DMS114 treated with DMSO at 0.1 percent for 48 hours (cell line): ENCODE measurements at regions not wholly inside any gene's neighbourhood (a gene's known extent, or its start where the extent isn't known, plus 50 kb on each side); places are given as distances from the start of the nearest gene placed in this dataset.
"Not testable (repeated sequence)": the region's sequence is repeated elsewhere in the genome, so short reads cannot be mapped to it uniquely, and the experiment has no call there.

ENCODE experiments used
- DNase-seq: peaks from one replicate; lab custom pipeline; 2025; ENCODE audit not compliant: unreplicated experiment; lab: John Stamatoyannopoulos, UW

DNA sequence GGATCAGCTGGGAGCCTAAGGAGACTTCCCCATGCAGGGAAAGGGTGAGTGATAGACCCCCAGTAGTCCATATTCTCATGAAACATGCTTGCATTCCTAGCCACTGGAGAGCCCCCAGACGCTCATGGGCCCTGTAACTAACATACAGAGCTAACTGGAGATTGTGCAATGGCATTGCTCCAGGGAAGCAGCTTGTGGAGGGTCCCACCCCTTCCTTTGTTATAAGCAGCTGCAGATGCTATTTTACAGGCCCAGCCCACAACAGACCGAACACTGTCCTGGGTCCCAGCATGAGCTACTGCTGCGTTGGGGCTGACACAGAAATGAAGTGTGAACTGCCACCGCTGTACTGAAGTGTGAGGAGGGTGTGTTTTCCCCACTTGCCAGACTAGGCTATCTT is 1465.7 kb upstream of the DIAPH2 start:
- no peak for DNase-seq

DNA sequence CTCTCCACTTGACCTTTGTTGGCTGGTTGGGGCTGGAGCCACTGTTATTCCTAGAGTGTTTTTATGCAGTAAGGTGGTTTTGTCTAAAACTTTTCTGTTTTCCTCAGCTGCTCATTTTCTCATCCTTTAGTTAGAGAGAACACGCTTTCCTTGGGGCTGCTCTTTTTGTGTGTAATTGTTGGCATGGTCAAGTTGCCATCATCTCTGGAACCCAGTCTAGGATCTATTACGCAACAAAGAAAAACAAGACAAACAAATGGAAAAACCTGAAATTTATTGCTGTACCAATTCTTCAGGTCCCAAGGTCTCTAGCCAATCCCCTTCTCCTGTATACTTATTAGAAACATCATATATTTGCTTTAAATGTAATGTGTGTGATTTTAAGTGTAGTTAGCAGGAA is 1436.3 kb upstream of the DIAPH2 start:
- DNase-seq, result no peak

DNA sequence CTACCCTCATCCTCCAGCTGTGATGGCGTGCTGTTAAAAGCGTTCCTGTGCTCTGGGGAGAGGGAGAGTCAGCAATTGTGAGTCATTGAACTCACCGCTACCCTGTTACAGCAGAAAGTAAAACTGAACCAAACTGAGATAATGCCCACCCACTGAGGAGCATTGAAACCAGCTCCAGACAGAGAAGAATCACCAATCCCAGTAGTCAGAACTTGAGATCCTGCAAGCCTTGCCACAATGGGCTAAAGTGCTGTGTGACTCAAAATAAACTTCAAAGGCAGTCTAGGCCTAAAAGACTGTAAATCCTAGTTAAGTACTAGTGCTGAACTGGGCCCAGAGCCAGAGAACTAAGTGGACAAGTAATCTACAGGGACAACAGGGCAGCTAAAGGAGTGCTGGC is 1394.2 kb upstream of the DIAPH2 start:
- no peak for DNase-seq

DNA sequence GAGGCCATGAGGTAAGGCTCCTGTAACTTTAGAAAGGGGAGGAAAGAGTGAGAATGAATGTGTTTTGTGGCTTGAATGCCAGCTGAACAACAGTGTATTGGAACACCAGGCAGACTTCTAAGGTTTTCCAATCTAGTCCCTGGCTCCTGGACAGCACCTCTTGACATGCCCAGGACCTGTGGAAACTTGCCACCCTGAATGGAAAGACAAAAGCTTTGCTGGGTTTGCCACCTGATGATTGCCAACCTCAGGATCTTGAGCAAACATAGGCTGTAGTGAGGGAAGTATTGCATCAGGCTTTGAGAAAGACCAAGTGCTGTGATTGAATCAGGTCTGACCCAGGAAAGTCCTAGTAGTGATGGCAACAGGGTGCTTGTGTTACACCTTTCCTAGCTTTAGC is 1393.1 kb upstream of the DIAPH2 start:
- no peak for DNase-seq

DNA sequence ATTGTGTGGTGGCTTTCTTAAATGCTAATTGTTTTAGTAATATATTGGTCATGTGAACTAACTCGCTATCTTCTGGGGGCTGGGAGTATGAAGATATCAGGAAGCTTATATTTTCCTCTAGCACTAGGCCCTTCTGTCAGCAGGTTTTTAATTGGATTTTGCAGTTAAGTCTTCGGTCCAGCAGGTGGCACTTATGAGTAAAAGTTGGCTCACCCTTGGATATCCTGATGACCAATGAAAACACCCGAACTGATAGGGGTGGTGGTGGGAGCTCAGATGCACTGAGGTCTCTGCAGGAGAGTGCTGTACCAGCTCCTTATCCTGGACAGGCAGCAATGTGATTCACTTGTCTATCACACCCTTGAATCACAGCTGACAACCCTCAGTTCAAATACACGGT is 1365.8 kb upstream of the DIAPH2 start:
- no peak for DNase-seq

DNA sequence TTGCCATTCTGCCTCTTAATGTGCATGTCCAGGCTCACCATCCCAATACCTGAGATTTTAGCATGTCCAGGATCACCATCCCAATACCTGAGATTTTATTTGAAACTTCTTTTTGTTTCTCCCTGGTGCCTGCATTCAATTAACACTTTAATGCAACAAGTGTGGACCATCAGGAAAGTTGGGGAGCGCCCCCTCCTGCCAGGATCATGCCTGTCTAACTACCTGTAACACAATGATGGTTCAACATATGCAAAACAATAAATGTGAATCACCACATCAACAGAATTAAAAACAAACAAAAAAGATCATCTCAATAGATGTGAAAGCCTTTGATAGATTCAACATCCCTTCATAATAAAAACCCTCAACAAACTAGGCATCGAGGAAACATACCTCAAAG is 1359.5 kb upstream of the DIAPH2 start:
- DNase-seq, result no peak

DNA sequence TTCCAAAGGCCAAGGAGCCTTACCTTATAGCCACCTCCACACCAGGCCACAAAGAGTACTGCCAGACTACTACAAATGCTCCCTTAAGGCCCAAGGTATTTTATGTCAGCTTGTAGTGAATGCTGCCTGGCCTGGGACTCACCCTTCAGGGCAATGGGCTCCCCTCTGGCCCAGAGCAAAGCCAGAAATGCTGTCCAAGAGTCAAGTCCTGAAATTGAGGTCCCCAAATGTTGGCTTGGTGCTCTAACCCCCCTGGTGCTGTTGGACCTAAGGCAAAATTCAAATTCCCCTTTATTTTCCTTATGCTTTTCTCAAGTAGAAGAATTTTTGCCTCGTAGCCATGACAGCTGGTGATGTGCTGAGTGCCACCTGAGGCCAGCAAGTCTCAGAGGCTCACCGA is 1354.3 kb upstream of the DIAPH2 start:
- DNase-seq, result no peak

DNA sequence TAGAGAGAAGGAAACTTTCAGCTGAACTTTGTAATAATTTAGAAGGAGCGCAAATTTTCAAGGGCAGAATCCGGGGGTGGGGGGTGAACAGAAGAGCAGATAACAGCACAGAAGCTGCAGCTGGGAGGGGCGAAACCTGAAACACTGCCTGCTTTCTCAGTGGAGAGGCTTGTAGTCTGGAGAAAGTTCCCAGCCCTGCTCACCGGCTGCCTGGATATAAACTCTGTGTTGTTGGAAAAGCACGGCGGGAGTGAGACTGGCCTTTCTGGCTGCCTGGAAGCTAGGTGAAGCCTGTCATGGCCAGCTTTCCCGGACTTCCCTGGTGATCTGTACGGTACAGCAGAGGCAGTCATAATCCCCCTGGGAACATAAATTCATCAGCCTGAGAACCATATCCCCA is 1352.1 kb upstream of the DIAPH2 start:
- DNase-seq, result no peak

DNA sequence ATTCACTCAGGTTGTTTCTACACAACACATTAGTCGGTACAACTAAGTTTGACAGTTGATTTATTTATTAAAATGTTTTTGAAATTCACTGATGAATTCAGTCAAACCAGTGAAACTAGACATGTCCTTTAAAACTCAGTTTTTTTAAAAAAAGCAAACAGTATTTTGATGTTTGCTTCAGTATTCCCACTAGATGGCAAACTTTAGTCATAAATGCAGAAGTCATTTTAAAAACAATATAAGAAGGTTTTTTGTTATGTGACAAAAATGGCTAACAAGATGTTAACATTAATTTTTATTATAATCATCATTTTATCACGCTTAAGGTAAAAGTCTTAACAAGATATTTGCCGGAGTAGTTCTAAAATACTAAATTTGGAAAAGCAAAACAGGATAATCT is 1337.8 kb upstream of the DIAPH2 start:
- peak; percentile 5 for DNase-seq

DNA sequence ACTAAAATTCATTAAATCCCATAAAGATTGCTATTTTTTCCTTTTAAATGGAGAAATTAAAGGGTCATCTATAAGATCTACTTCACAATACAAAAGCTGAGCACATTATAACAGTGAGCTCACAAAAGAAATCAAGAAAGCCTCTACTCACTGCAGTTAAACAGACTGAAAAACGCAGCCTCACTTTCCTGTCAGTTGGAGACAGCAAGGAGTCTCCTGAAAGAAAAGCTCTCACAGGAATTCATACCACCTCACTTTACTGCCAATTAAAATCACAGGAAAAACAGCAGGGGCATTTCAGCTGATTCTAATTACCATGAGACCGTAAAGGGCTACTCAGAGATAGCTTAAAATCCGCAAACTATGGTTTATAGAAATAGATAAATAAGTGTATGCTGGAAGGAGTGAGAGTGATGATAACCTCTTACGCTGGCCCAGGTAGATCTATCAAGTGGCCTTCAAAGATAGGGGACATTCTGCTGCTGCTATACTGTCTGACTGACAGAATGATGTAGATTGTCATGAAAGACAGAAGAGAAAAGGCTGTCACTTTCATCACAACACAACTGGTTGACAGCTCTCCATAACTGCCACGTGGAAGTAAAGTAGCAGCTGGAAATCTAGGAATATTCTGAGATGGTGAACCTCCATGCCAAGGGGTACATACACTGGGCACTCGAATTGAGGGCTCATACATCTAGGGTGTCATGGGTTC is 1333.7 kb upstream of the DIAPH2 start:
- no peak for DNase-seq

DNA sequence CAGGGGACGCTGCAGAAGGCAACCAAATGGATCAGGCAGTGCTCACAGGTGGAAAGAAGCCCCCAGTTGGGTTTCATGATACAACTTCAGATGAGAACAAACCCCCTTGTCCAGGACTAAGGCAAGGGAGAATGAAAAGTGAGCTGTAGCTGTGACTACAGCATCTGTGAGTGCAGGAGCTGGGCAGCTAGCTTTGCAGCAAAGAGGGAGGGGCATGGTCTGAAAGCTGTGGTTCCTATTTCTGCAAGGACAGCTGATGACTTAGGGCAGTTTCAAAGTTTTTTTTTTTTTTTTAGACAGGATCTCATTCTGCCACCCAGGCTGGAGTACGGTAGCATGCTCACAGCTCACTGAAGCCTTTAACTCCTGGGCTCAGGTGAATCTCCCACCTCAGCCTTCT is 1317.4 kb upstream of the DIAPH2 start:
- no peak for DNase-seq

DNA sequence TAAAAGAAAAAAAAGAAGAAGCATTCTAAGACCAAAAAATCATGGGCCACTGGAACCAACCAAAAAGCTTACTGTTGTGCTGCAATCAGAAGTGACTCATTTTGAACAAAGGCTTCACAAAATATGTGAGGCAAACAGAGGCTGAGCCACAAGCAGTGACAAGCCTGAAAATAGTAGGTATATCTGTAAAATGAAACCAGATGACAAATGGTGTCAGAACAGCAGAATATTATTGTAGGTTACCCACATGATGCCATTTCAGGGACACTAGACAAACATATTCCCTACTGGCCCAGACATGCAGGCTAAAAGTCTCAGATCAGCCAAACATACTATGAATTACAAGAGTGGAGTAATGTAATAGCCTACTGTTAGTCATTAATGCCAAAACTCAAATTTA is 1301.8 kb upstream of the DIAPH2 start:
- no peak for DNase-seq

DNA sequence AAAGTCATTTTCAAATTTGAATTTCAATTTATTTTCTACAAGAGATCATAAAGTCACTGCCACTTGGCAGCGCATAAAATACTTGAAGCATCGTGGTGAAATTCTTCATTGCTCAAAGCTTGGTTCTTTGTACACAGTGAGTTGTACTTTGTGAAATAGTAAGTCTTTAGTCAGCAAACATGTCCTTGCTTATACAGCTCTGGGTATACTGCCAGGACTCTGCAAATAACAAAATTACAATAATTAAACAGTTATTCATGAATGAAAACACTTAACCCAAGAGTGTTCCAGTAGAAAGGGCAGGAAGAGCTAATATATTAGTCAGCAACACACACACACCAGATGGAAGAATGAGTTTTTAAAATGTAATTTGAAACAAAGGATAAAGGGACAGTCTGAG is 1300.9 kb upstream of the DIAPH2 start:
- no peak for DNase-seq

DNA sequence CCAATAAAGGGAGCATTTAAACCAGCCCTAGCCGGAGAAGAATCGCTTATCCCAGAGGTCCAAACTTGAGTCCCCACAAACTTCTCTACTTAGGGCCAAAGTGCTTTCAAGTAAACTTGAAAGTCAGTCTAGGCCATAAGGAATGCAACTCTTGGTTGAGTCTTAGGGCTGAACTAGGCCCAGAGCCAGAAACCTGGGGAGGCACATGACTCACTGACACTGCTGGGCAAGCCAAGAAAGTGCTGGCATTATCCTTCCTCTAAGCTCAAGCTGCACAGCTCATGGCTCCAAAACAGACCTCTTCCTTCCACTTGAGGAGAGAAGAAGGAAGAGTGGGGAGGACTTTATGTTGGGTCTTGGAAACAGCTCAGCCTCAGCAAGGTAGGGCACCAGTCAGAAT is 1257.3 kb upstream of the DIAPH2 start:
- DNase-seq, result no peak

DNA sequence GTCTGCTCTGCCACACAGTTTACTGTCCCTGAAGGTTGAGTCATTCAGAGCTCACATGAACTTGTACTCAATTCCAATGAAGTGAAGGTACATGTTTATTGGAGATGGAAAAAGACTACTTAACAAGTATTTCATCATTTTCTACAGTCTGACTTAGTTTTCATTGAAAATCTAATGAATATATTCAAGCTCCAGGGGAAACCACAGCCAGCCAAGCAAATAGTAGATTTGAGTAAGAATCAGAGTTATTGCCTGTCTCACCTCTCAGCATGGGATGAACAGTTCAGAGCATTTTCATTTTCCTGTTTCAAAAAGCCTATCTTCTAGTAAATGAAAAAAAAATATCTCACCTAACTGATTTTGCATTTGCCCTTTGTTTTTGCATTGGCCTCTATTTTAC is 1249.4 kb upstream of the DIAPH2 start:
- DNase-seq, result no peak

DNA sequence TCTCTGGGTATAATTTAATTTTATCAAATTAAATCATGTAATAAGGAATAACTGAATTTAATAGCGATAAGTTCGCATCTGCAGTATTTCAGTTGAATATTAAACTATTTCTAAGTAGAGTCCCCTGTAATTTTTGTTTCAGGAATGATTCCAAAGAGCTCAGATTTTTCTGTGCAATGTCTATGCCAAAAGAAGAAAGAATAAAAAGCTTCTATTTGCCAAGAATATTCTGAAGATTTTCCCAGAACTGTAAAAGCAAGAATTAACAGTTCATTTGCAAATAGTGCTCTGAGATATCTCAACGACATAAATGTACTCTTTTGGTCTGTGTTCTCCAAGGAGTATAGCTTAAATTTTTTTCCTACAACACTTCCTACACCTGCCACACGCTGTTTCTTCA is 1242.8 kb upstream of the DIAPH2 start:
- DNase-seq, result no peak

DNA sequence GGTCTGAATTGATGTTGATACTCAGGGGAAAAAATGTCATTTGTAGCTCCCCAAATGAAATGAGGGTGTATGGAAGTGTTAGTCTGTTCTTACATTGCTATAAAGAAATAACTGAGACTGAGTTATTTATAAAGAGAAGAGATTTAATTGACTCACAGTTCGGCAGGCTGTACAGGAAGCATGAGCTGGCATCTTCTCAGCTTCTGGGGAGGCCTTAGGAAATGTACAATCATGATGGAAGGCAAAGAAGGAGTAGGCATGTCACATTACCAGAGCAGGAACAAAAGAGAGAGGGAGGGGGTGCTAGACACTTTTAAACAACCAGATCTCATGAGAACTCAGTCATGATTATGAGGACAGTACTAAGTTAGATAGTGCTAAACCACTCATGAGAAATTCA is 1199.9 kb upstream of the DIAPH2 start:
- DNase-seq, result no peak

DNA sequence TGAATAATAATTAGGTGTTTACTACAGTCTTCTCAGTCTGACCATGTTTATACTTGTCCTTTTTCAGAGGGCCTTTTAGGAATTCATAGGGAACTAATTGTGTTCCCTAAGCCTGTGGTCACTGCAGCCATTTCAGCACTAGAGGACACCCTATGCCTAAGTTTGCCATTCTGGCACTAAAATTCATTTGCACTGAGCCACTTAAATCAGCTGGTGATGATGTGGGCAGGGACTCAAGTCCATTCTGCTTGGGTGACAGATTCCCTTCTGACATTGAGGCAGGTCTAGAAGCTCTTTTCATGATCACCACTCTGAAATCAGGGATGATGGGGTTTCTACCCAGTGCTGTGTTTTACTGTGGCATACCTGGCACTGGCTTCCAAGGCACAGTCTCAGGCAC is 1178.9 kb upstream of the DIAPH2 start:
- DNase-seq, result no peak

DNA sequence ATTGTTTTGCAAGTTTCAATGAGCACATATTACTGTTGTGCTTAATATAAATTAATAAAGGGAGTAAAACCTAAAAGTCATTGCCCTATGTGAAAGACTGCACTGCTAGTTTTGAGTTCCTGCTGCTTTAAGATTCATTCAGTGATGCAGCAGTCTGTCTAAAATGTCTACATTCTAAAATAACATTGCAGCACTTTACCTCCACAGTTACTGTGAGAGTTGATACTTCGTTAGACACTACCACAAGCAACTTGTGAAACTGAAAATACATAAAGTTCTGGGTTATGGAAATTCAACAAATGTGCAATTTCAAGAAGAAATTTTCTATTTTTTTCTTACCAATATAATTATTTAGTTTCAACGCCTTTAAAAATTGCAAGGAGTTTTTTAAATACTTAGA is 1175.2 kb upstream of the DIAPH2 start:
- no peak for DNase-seq

DNA sequence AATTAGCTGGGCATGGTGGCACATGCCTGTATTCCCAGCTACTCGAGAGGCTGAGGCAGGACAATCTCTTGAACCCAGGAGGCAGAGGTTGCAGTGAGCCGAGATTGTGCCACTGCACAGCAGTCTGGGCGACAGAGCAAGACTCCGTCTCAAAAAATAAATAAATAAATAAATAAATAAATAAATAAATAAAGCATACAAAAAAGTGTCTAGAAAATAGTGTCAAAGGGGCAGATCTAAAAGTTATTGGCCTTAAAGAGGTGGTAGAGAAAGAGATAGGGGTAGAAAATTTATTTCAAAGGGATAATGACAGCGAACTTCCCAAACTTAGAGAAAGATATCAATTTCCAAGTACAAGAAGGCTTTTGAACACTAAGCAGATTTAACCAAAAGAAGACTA is 1160.6 kb upstream of the DIAPH2 start:
- not testable (repeated sequence) for DNase-seq

DNA sequence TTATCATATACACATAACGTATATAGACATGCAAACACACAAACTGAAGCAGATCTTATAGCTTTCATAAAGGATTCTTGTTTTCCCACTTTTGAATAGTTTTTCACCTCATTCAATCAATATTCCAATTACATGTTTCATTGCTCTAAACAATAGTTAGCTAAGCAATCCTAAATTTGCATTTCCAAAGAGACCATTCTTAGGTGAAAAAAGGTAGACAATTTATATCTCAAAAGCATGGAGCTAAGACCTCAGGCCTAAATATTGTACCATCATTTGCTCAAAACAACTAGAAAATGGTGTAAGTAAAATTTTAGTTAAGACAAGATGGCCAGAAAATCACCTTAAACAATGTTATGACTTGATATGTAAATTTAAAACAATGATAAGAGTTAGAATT is 1148.5 kb upstream of the DIAPH2 start:
- no peak for DNase-seq

DNA sequence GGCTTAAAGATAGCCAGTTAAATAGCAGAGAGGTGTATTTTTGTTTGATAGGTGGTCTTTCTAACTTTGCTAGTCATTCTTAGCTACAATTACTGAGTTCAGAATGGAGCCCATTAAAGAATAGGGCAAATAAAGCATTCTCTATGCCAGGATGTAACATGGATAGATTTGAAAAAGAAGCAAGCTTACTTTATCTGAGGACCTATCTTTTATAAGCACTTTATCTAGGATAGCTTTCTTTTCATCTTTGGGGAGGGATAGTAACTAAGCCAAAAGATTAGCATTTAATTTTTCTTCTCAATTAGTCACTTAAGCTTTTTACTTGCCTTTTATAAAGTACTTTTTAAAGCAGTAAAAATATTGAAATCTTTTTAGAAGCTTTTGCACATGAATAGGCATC is 1148.0 kb upstream of the DIAPH2 start:
- no peak for DNase-seq

DNA sequence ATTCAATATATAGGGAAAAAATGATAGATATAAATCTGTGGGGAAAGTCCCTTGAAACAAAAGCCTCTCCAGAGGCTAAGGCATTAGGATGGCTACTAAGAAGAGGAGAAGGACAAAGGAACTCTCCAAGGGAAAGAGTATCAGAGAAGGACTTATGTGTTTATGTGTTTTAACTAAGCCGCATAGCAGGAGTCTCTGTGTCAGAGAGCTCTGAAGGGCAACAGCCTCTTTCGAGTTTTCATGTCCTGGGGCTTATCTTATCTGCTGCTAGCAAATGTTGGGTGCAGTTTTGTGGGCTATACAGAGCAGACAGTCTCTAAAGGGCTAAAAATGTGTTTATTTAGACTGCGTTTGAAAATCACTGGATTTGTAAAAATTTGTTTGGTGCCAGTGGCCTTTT is 1145.6 kb upstream of the DIAPH2 start:
- no peak for DNase-seq

DNA sequence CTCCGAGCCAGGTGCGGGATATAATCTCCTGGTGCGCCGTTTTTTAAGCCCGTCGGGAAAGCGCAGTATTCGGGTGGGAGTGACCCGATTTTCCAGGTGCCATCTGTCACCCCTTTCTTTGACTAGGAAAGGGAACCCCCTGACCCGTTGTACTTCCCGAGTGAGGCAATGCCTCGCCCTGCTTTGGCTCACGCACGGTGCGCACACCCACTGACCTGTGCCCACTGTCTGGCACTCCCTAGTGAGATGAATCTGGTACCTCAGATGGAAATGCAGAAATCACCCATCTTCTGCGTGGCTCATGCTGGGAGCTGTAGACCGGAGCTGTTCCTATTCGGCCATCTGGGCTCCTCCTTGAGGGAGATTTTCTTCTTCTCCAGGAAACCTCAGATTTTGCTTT is 1135.1 kb upstream of the DIAPH2 start:
- not testable (repeated sequence) for DNase-seq
